Fibroblast of lung (primary cell): ENCODE measurements at regions not wholly inside any gene's neighbourhood (a gene's known extent, or its start where the extent isn't known, plus 50 kb on each side); places are given as distances from the start of the nearest gene placed in this dataset.

Experiments
- DNase-seq, 2 donors: peaks; one replicate each; pipeline versions ENCODE4 v3.0.0 to v3.0.0-alpha.2; 2010; ENCODE audit warnings: low read depth in 2 of 2
- H2AFZ ChIP-seq: 2 replicates; pipeline ENCODE4 v1.5.1; 2012; ENCODE audit warnings: low read length, control low read depth, inconsistent platforms
- H3K27ac ChIP-seq: 2 replicates; pipeline ENCODE4 v1.5.1; 2011; ENCODE audit warnings: low read length, control low read depth; ENCODE audit not compliant: insufficient read depth
- H3K27me3 ChIP-seq: 2 replicates; pipeline ENCODE4 v1.5.1; 2011; ENCODE audit warnings: mild to moderate bottlenecking, low read length; ENCODE audit not compliant: control insufficient read depth, insufficient read depth
- H3K36me3 ChIP-seq: 2 replicates; pipeline ENCODE4 v1.5.1; 2011; ENCODE audit warnings: low read length; ENCODE audit not compliant: control insufficient read depth, insufficient read depth
- H3K4me1 ChIP-seq: 2 replicates; pipeline ENCODE4 v1.5.1; 2011; ENCODE audit warnings: low read length; ENCODE audit not compliant: control insufficient read depth, insufficient read depth; ENCODE audit errors: extremely low read depth
- H3K4me2 ChIP-seq: 2 replicates; pipeline ENCODE4 v1.5.1; 2011; ENCODE audit warnings: low read length, control low read depth; ENCODE audit not compliant: insufficient read depth; ENCODE audit errors: extremely low read depth
- H3K4me3 ChIP-seq, 4 experiments: fragments of 200-600 bp in 1 of 4; sonication (generic) in 1 of 4; replicated peaks in 1 of 4; 2 replicates each; pipeline ENCODE4 v1.5.1; 2011 to 2016; ENCODE audit warnings: low read length in 4 of 4, low read depth in 3 of 4, mild to moderate bottlenecking in 3 of 4, control low read depth in 2 of 4, inconsistent platforms in 1 of 4, mixed read lengths in 1 of 4; ENCODE audit not compliant: insufficient read depth in 1 of 4; ENCODE audit errors: control extremely low read depth in 1 of 4
- H3K79me2 ChIP-seq: 2 replicates; pipeline ENCODE4 v1.5.1; 2012; ENCODE audit warnings: mild to moderate bottlenecking, low read length, inconsistent platforms; ENCODE audit not compliant: control insufficient read depth, insufficient read depth
- H3K9ac ChIP-seq: 2 replicates; pipeline ENCODE4 v1.5.1; 2011; ENCODE audit warnings: mild to moderate bottlenecking, low read length, control low read depth; ENCODE audit not compliant: insufficient read depth
- H3K9me3 ChIP-seq: 2 replicates; pipeline ENCODE4 v1.5.1; 2012; ENCODE audit warnings: low read depth, low read length; ENCODE audit not compliant: control insufficient read depth, insufficient read depth
- H4K20me1 ChIP-seq: 2 replicates; pipeline ENCODE4 v1.5.1; 2011; ENCODE audit warnings: low read length; ENCODE audit not compliant: control insufficient read depth, insufficient read depth; ENCODE audit errors: extremely low read depth
- EZH2 ChIP-seq: IDR thresholded peaks from 2 replicates; pipeline ENCODE4 v1.5.1; 2012; ENCODE audit warnings: low read length, control low read depth, mild to moderate bottlenecking; ENCODE audit errors: missing control alignments
- TF ChIP-seq, protein P1 (sequence below), 2 donors: IDR thresholded peaks in 1 of 2; conservative IDR thresholded peaks in 1 of 2; 1 replicate in 1 of 2; 2 replicates in 1 of 2; pipeline ENCODE4 v1.5.1; 2011 to 2012; ENCODE audit warnings: low read length in 2 of 2, control low read depth in 1 of 2, inconsistent platforms in 1 of 2, low read depth in 1 of 2, mild to moderate bottlenecking in 1 of 2

- Histone ChIP-seq H2AFZ (no peak overlapping the region), H3K9me3 (no peaks in the 10 kb centered on the region)
These were observed 216.3 kb downstream of the GADD45G start for GRCh38 chr9:89821081-89821480.

GRCh38 chr9:89822996-89823395 lies 218.2 kb downstream of the GADD45G start:
- no peak overlapping the region for H3K4me2 ChIP-seq
- no peak for DNase-seq
- H3K79me2 ChIP-seq, result no peaks in the 10 kb centered on the region
- no peak for TF ChIP-seq EZH2
- TF ChIP-seq, protein P1, sequence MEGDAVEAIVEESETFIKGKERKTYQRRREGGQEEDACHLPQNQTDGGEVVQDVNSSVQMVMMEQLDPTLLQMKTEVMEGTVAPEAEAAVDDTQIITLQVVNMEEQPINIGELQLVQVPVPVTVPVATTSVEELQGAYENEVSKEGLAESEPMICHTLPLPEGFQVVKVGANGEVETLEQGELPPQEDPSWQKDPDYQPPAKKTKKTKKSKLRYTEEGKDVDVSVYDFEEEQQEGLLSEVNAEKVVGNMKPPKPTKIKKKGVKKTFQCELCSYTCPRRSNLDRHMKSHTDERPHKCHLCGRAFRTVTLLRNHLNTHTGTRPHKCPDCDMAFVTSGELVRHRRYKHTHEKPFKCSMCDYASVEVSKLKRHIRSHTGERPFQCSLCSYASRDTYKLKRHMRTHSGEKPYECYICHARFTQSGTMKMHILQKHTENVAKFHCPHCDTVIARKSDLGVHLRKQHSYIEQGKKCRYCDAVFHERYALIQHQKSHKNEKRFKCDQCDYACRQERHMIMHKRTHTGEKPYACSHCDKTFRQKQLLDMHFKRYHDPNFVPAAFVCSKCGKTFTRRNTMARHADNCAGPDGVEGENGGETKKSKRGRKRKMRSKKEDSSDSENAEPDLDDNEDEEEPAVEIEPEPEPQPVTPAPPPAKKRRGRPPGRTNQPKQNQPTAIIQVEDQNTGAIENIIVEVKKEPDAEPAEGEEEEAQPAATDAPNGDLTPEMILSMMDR (conservative IDR thresholded peaks at IDR 0.05 in 1 of 2, IDR thresholded peaks at IDR 0.05 in 1 of 2; ENCODE audit: low read depth in 1 of 2, low read length in 2 of 2), result no peak
- H2AFZ ChIP-seq, result no peak overlapping the region
- no peaks in the 10 kb centered on the region for H4K20me1 ChIP-seq
- H3K27me3 ChIP-seq, result no peaks in the 10 kb centered on the region
- H3K27ac ChIP-seq, result no peak overlapping the region
- no peak overlapping the region for H3K4me3 ChIP-seq
- no peak overlapping the region for H3K9ac ChIP-seq
- H3K4me1 ChIP-seq, result no peaks in the 10 kb centered on the region
- no peaks in the 10 kb centered on the region for H3K36me3 ChIP-seq
- no peaks in the 10 kb centered on the region for H3K9me3 ChIP-seq

More at GRCh38 chr9:89821081-89821480, 216.3 kb downstream of the GADD45G start:
- DNase-seq, result peak in 1 of 2 donors; percentile 71
- H3K9ac ChIP-seq, result no peak overlapping the region
- H3K36me3 ChIP-seq, result no peaks in the 10 kb centered on the region
- H3K4me3 ChIP-seq, result no peak overlapping the region
- no peak overlapping the region for H3K27ac ChIP-seq
- H3K27me3 ChIP-seq, result no peaks in the 10 kb centered on the region
- no peaks in the 10 kb centered on the region for H3K4me1 ChIP-seq
- H3K4me2 ChIP-seq, result no peak overlapping the region
- no peak for TF ChIP-seq EZH2
- TF ChIP-seq, protein P1 (conservative IDR thresholded peaks at IDR 0.05 in 1 of 2, IDR thresholded peaks at IDR 0.05 in 1 of 2; ENCODE audit: low read depth in 1 of 2, low read length in 2 of 2), result no peak
- no peaks in the 10 kb centered on the region for H3K79me2 ChIP-seq
- no peaks in the 10 kb centered on the region for H4K20me1 ChIP-seq

DNA sequence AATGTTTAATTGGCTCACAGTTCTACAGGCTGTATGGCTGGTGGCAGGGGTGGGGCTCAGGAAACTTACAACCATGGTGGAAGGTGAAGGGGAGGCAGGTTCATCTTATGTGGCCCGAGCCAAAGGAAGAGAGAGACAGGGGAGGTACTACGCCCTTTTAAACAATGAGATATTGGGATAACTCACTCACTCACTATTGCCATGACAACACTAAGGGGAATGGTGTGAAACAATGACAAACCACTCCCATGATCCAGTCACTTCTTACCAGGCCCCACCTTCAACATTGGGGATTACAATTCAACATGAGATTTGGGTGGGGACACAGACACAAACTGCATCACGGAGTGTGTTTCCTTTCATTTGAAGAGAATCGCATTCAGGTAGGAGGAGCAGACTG lies 220.9 kb downstream of the GADD45G start:
- no peak for TF ChIP-seq EZH2
- TF ChIP-seq, protein P1 (conservative IDR thresholded peaks at IDR 0.05 in 1 of 2, IDR thresholded peaks at IDR 0.05 in 1 of 2; ENCODE audit: low read depth in 1 of 2, low read length in 2 of 2), result no peak
- no peaks in the 10 kb centered on the region for H3K36me3 ChIP-seq
- H3K9me3 ChIP-seq, result no peaks in the 10 kb centered on the region
- H3K4me3 ChIP-seq, result no peak overlapping the region
- H4K20me1 ChIP-seq, result no peaks in the 10 kb centered on the region
- H3K4me2 ChIP-seq, result no peak overlapping the region
- DNase-seq, result no peak
- no peak overlapping the region for H2AFZ ChIP-seq
- no peaks in the 10 kb centered on the region for H3K27me3 ChIP-seq
- no peaks in the 10 kb centered on the region for H3K4me1 ChIP-seq
- no peak overlapping the region for H3K27ac ChIP-seq
- no peak overlapping the region for H3K9ac ChIP-seq
- no peaks in the 10 kb centered on the region for H3K79me2 ChIP-seq
